GM23338 (cell line): ENCODE measurements at regions not wholly inside any gene's neighbourhood (a gene's known extent, or its start where the extent isn't known, plus 50 kb on each side); places are given as distances from the start of the nearest gene placed in this dataset.

Experiments used
- CREB1 ChIP-seq: fragments of 250-450 bp; sonication (Bioruptor Pico); IDR thresholded peaks from 2 replicates; pipeline ENCODE4 v1.5.0; 2020; ENCODE audit warnings: low read depth, mild to moderate bottlenecking, moderate library complexity
- CTCF ChIP-seq, 2 experiments: fragments of 200-600 bp in 1 of 2; sonication (generic) in 1 of 2; conservative IDR thresholded peaks; 2 replicates each; pipeline versions ENCODE4 v1.5.1 to v1.6.1; 2016 to 2017; ENCODE audit warnings: antibody characterized with exemption in 2 of 2, low read depth in 2 of 2, mild to moderate bottlenecking in 2 of 2, moderate library complexity in 1 of 2
- ETS1 ChIP-seq: IDR thresholded peaks from 2 replicates; pipeline ENCODE4 v1.6.1; 2016; ENCODE audit warnings: antibody characterized with exemption
- EZH2 ChIP-seq: fragments of 200-600 bp; sonication (generic); IDR thresholded peaks from one replicate; pipeline ENCODE4 v1.8.0; 2017; ENCODE audit warnings: antibody characterized with exemption, mild to moderate bottlenecking, low read depth; ENCODE audit not compliant: unreplicated experiment
- EZH2phosphoT487 ChIP-seq: fragments of 200-600 bp; sonication (generic); IDR thresholded peaks from one replicate; pipeline ENCODE4 v1.8.1; 2018; ENCODE audit warnings: antibody characterized with exemption; ENCODE audit not compliant: unreplicated experiment
- JUNB ChIP-seq: IDR thresholded peaks from one replicate; pipeline ENCODE4 v1.6.1; 2016; ENCODE audit warnings: antibody characterized with exemption; ENCODE audit not compliant: unreplicated experiment
- NANOG ChIP-seq: IDR thresholded peaks from 2 replicates; pipeline ENCODE4 v1.6.1; 2016; ENCODE audit warnings: antibody characterized with exemption, borderline replicate concordance
- POLR2AphosphoS5 ChIP-seq: IDR thresholded peaks from 2 replicates; pipeline ENCODE4 v1.6.1; 2016; ENCODE audit warnings: antibody characterized with exemption, low read depth
- REST ChIP-seq: IDR thresholded peaks from one replicate; pipeline ENCODE4 v1.6.1; 2018; ENCODE audit warnings: antibody characterized with exemption; ENCODE audit not compliant: unreplicated experiment
- STAT1 ChIP-seq: IDR thresholded peaks from one replicate; pipeline ENCODE4 v1.6.1; 2016; ENCODE audit warnings: antibody characterized with exemption; ENCODE audit not compliant: unreplicated experiment
- ZNF114 ChIP-seq: fragments of 250-450 bp; sonication (Bioruptor Pico); IDR thresholded peaks from 2 replicates; pipeline ENCODE4 v1.5.0; 2020; ENCODE audit warnings: mild to moderate bottlenecking, moderate library complexity
- ZNF331 ChIP-seq: fragments of 250-450 bp; sonication (Bioruptor Pico); IDR thresholded peaks from 2 replicates; pipeline ENCODE4 v1.5.0; 2020; ENCODE audit warnings: low read depth, mild to moderate bottlenecking, moderate library complexity
- ZNF462 ChIP-seq: fragments of 250-450 bp; sonication (Bioruptor Pico); IDR thresholded peaks from 2 replicates; pipeline ENCODE4 v1.5.0; 2020; ENCODE audit warnings: mild to moderate bottlenecking, moderate library complexity

GRCh38 chr16:35497399-35497798 is 2038.0 kb downstream of the TP53TG3F start:
- TF ChIP-seq CTCF (conservative IDR thresholded peaks at IDR 0.05; ENCODE audit: low read depth in 2 of 2) (no peak), EZH2 (no peak), EZH2phosphoT487 (no peak), NANOG (no peak), STAT1 (no peak), REST (no peak), POLR2AphosphoS5 (no peak), CREB1 (CRISPR knock-in tag) (no peak), JUNB (no peak), ZNF331 (CRISPR knock-in tag) (no peak), ETS1 (no peak), ZNF462 (CRISPR knock-in tag) (no peak), ZNF114 (no peak)
